Urothelium cell line (cell line): ENCODE measurements at regions not wholly inside any gene's neighbourhood (a gene's known extent, or its start where the extent isn't known, plus 50 kb on each side); places are given as distances from the start of the nearest gene placed in this dataset.
"Not testable (repeated sequence)": the region's sequence is repeated elsewhere in the genome, so short reads cannot be mapped to it uniquely, and the experiment has no call there.

Source experiments
- DNase-seq: peaks from one replicate; pipeline ENCODE4 v3.0.0; 2011; ENCODE audit warnings: low spot score, mixed read lengths
- FAIRE-seq: peaks from 2 replicates; lab custom pipeline; 2011; peaks lifted over from hg19 to GRCh38; lab: Jason Lieb, UNC

GRCh38 chr5:108536321-108536720 is 154.4 kb upstream of the FBXL17 start:
- no peak for FAIRE-seq
- no peak for DNase-seq

DNA sequence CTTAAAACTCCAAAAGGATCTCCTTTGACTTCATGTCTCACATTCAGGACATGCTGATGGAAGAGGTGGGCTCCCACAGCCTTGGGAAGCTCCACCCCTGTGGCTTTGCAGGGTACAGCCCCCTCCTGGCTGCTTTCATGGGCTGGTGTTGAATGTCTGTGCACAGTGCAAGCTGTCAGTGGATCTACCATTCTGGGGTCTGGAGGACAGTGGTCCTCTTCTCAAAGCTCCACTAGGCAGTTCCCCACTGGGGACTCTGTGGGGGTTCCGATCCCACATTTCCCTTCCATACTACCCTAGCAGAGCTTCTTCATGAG is 150.2 kb upstream of the FBXL17 start:
- not testable (repeated sequence) for DNase-seq, FAIRE-seq

- no peak for DNase-seq
- FAIRE-seq: no peak
Measured at GRCh38 chr5:108531367-108532128, 149.7 kb upstream of the FBXL17 start.

DNA sequence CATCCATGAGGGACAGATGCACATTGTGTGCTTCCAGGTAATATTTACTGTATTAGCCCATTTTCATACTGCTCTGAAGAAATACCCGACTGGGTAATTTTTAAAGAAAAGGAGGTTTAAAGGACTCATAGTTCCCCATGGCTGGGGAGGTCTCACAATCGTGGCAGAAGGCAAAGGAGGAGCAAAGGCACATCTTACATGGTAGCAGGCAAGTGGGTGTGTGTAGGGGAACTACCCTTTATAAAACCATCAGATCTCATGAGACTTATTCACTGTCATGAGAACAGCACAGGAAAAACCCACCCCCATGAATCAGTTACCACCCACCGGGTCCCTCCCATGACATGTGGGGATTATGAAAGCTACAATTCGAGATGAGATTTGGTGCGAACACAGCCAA is 148.8 kb upstream of the FBXL17 start:
- no peak for DNase-seq
- no peak for FAIRE-seq

DNA sequence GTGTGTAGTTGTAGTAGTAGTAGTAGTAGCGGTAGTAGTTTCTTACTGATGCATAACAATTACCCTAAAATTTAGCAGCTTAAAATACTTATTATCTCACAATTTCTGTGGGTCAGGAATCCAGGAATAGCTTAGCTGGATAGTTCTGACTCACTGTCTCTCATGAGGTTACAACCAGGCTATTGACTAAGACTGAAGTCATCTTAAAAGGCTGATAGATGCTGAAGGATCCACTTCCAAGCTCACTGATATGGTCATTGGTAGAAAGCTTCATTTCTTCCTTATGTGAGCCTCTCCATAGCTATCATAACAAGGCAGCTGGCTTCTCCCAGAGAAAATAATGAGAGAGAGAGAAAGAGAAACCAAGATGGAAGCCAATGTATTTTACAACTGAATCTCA is 147.5 kb upstream of the FBXL17 start:
- FAIRE-seq: no peak
- no peak for DNase-seq

DNA sequence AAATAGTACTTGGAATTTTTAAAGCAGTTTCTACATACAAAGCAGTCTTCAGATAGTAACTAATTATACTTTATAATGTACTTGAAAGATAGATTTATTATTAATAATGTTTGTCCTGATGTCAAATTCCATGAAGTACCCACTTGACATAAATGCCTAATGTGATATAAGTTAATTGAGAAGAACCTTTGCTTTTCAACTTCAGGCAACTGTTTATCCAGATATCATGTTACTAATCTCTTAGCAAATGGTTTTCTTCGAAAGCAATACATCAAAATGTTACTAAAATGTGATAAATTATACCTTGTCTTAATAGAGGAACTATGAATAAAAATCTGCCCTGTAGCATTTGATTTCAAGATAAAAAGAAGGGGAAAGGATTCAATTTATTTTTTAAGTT is 146.8 kb upstream of the FBXL17 start:
- DNase-seq (no peak), FAIRE-seq (no peak)

GRCh38 chr5:108524564-108524963 is 142.7 kb upstream of the FBXL17 start:
- DNase-seq: no peak
- no peak for FAIRE-seq

DNA sequence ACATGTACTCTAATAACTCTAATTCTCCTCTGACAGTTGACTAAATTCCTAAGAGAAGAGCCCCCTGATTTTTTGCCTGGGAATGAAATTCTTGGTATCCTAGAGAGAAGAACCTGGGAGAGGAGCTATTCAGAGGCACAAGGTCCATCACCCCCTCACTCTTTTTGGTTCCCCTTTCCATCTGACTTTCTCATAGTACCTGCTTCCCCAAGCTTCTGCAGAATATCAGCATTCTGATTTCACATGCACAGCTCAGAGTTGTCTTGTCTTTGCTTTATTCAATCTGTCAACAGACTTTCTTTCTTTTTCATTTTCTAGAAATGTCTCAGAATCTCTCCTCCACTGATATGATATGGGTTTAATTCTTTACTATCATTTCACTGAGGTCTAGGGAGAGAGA is 141.5 kb upstream of the FBXL17 start:
- no peak for DNase-seq

GRCh38 chr5:108521841-108522506 is 140.1 kb upstream of the FBXL17 start:
- FAIRE-seq: no peak
- DNase-seq: peak; percentile 32

More for the DNA sequence above, 141.5 kb upstream of the FBXL17 start:
- FAIRE-seq: no peak

DNA sequence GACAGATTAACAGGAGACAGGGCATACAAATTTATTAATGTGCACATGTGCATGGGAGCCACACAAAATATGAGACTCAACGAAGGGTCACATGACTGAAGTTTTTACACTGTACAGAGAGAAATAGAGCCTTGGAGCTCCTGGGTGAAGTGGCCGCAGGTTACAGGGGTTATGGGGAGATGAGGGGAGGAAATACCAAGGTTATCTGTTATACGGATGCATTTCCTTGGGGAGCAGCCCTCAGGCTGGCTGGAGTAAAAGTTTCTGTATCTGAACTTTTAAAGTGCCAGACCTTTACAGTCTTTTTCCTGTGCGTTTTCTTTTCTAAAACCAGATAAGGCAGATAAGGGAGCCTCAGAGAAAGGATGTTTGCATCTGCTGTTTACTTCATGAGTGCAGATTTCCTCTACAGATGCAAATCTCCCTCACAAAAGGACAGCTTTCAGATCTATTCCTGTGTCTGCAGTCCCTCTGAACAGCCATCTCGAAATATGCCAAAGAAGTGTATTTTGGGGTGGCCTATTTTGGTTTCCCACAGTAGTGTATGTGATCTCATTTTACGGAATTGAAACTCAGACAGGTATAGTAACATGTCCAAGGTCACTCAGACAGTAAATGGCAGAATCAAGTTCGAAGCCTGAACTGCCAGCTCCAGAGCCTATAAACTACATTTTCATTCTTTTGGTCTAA is 139.3 kb upstream of the FBXL17 start:
- DNase-seq (no peak), FAIRE-seq (no peak)

DNA sequence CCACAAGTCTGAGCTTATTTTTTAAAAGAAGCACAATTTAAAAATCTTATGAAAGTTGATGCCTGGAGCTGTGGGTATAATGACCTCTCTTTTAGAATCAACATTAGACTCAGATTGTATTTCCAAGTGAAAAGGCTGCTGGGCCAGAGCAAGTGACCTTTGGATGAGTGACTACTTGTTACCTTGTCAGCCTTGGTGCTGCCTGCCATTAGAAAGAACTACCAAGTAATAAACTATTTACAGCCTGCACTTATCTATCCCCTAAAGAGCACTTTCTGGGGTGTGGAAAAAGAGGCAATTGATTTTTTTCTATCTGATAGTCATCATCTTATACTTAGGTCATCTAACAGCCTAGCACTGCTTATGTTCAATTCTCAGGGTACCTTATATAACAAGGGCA is 134.9 kb upstream of the FBXL17 start:
- FAIRE-seq (no peak), DNase-seq (no peak)

GRCh38 chr5:108515517-108516105 is 133.7 kb upstream of the FBXL17 start:
- FAIRE-seq (no peak), DNase-seq (no peak)

- DNase-seq (no peak), FAIRE-seq (no peak)
Measured at GRCh38 chr5:108508979-108509378, 127.1 kb upstream of the FBXL17 start.

DNA sequence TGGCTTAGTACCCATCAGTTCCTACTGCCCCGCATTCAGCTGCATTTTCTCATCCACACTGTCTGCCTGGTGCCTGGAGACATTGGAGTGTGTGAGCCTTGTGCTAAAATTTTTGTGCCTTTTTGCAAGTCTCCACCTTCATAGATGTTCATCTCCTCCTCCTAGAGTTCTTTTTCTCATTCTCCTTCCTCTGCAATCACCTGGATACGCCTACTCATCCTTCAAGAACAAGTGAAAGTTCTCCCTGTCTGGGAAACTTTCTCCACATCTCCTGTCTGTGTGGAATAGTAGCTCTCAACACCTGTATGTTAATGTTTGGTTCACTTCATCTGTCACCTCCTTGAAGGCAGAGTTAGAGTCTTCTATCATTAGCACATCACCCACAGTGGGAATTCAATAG is 125.7 kb upstream of the FBXL17 start:
- DNase-seq (no peak), FAIRE-seq (no peak)

DNA sequence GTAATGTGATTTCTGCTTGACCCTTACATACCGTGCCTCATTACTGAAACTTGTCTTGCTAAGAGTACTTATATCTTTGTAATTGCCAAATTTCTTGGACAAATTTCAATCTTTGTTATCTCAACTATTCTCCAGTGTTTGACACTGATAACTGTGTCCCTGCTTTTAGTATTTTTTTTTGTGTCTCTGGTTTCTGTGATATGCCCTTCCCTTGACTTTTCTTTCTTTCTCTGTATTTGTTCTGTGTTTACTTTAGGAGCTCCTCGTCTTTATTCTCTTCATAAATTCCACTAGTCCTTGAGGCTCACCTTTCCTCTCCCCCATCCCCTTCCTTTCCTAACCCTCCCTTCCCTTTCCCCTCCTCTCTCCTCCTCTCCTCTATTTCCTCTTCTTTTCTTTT is 123.7 kb upstream of the FBXL17 start:
- no peak for FAIRE-seq
- DNase-seq: no peak

DNA sequence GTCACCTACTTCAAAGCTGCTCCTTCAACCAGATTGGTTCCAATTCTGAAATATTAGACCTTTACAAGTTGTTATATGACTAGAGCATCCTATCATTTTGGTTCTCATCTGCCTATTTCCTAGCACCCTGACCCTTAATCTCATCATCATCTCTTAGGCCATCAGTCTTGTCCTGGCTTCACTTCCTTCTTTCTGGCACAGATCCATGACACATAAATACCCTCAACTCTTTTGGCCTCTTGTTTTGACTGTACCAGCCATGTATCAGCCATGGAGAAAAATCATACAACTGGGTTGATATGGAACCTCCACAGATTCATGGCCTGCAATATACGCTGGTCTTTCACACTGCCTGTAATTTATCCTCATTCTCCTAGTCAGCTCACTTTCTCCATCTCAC is 123.1 kb upstream of the FBXL17 start:
- no peak for FAIRE-seq

DNA sequence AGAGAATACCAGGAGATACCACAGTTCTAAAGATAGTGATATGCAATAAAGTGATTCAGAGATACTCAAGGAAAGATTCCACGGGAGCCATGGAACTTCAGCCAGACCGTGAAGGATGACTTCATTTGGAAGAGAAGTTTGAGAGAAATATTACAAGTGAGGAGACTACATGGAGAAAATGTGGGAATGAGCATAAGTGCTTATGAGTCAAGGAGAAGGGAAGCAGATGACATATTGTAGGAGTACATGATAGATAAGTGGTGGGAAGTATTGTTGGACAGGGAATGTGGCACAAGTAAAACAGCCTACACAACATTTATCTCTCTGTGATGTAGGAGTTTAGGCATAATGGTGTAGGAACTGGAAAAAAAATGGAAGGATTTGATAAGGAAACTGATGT is 122.1 kb upstream of the FBXL17 start:
- DNase-seq (no peak), FAIRE-seq (no peak)

More for the DNA sequence above, 123.1 kb upstream of the FBXL17 start:
- DNase-seq: no peak

DNA sequence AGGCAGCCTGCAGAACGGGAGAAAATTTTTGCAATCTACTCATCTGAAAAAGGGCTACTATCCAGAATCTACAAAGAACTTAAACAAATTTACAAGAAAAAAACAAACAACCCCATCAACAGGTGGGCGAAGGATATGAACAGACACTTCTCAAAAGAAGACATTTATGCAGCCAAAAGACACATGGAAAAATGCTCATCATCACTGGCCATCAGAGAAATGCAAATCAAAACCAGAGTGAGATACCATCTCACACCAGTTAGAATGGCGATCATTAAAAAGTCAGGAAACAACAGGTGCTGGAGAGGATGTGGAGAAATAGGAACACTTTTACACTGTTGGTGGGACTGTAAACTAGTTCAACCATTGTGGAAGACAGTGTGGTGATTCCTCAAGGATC is 113.7 kb upstream of the FBXL17 start:
- not testable (repeated sequence) for FAIRE-seq, DNase-seq

DNA sequence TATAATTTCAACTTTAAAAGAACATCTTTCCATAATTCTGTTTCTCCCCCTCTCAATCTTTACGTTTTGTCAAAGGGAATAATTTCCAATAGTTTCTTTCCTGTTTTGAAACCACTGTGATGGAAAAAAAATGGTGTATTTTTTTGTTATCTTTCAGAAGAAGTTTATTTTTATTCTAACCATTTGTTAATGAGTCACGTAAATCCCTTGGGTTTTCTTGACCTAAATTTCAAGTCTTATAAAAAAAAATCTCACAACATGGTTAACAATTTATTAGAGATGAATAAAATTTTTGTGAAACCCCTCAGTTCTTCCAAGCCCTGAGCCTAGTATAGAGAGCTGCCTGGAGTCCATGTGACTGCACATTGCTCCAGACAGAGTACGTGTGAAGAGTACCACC is 106.1 kb upstream of the FBXL17 start:
- FAIRE-seq (no peak), DNase-seq (no peak)

- no peak for DNase-seq
- FAIRE-seq: no peak
Measured at GRCh38 chr5:108484035-108484434, 102.1 kb upstream of the FBXL17 start.

GRCh38 chr5:108481355-108481931 is 99.5 kb upstream of the FBXL17 start:
- FAIRE-seq: no peak
- peak; percentile 30 for DNase-seq
